Neural progenitor cell (in vitro differentiated cells): ENCODE measurements at regions not wholly inside any gene's neighbourhood (a gene's known extent, or its start where the extent isn't known, plus 50 kb on each side); places are given as distances from the start of the nearest gene placed in this dataset.

Experiments
- CTCF ChIP-seq: fragments of 200-600 bp; sonication (generic); IDR thresholded peaks from 2 replicates; pipeline ENCODE4 v1.5.1; 2017; ENCODE audit warnings: antibody characterized with exemption, mild to moderate bottlenecking
- EZH2phosphoT487 ChIP-seq: fragments of 200-600 bp; sonication (generic); IDR thresholded peaks from 2 replicates; pipeline ENCODE4 v1.6.1; 2017; ENCODE audit warnings: antibody characterized with exemption

- TF ChIP-seq CTCF: no peak
- TF ChIP-seq EZH2phosphoT487: no peak
These were observed 236.1 kb downstream of the MIAT start for GRCh38 chr22:26893173-26894110.
